SK-N-DZ (cell line): ENCODE measurements at regions not wholly inside any gene's neighbourhood (a gene's known extent, or its start where the extent isn't known, plus 50 kb on each side); places are given as distances from the start of the nearest gene placed in this dataset.
"Not testable (repeated sequence)": the region's sequence is repeated elsewhere in the genome, so short reads cannot be mapped to it uniquely, and the experiment has no call there.

Experiments used
- DNase-seq: peaks from one replicate; pipeline ENCODE4 v3.0.0-alpha.2; 2015; ENCODE audit warnings: low spot score

GRCh38 chr6:84635081-84635761 is 129.2 kb downstream of the TBX18 start:
- no peak for DNase-seq

GRCh38 chr6:84633771-84634170 is 130.6 kb downstream of the TBX18 start:
- DNase-seq = no peak

DNA sequence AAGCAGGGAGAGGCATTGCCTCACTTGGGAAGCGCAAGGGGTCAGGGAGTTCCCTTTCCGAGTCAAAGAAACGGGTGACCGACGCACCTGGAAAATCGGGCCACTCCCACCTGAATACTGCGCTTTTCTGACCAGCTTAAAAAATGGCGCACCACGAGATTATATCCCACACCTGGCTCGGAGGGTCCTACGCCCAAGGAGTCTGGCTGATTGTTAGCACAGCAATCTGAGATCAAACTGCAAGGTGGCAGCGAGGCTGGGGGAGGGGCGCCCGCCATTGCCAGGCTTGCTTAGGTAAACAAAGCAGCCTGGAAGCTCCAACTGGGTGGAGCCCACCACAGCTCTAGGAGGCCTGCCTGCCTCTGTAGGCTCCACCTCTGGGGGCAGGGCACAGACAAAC is 137.9 kb downstream of the TBX18 start:
- not testable (repeated sequence) for DNase-seq

DNA sequence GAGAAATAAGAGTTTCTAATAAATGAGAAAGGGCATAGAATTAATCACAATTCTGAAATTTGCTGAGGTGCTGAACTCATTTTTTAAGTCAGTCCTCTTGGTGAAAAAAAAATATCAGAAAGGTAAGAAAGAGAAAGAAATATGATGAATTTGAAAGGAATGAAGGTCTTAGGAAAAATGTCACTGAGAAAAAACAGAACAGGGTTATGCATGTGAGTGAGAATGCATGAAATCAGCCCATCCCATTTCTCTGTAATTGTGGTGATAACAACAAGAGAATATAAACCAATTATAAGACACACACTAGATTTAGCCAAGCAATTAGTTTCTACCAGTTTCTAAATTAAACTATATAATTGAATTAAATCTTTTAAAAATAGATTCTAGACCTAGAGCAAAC is 138.9 kb downstream of the TBX18 start:
- no peak for DNase-seq

DNA sequence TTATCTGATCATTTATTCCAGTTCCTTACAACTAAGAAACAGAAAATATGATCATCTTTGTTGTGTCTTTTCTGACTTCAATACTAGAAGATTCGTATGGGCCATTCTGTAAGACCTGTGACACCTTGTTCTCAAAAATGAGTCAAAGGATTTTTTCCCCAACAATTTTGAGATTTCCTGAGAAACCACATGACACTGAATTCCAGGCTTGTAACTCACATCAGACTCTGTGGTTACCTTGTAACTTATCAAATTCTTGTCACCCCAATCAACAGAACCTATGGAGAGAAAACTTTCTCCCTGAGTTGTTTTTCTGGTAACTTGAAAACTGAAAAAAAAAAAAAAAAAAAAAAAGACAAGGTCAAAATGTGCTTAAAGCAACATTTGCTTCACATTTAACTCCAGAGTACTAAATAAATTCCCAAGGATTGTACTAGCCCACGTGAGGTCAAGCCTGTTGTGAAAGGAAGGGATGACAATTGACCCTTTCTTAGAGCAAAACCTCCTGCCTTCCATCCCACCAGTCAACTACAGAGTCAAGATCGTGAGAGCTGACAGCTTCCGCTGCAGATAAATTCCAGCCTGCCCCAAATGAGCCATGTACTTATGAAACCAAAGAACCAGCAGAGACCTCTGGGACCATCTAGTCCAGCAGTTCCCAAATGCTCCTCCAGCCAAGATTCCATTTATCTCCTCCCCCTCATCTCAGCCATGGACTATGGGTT is 140.3 kb downstream of the TBX18 start:
- no peak for DNase-seq

- no peak for DNase-seq
These were observed 145.6 kb downstream of the TBX18 start for GRCh38 chr6:84618836-84619235.

DNA sequence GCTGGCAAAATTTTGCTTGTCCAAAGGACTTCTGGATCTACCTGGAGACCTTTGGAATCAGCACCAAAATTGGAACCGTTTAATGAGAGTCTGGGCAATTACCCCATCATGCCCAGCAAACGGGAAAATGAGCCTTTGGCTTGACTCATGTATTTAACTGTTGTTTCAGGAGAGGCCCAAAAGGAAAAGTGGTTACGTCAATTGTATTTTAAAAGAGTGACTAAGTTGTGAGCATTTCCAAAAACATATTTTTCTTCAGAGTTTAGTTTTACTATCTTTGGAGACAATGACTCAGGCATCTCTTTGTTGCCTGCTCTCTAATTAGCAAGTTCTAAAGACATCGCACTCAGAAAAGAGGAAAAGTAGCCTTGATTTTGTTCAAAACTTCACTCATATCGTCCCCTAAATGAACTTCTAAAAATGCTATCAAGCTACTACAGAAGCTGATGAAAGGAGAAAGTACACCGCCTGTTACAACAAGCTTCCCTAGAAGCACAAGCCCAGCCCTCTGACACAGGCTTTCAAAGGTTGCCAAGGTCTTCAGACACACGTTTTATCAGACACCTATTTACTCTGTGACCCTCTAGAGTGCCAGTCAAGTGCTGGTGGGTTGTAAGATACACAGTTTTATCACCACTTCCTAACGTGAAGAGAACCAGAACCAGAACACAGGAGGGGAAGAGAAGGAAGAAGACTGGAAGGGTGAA is 146.2 kb downstream of the TBX18 start:
- DNase-seq = no peak

GRCh38 chr6:84615987-84616386 is 148.4 kb downstream of the TBX18 start:
- DNase-seq = no peak

DNA sequence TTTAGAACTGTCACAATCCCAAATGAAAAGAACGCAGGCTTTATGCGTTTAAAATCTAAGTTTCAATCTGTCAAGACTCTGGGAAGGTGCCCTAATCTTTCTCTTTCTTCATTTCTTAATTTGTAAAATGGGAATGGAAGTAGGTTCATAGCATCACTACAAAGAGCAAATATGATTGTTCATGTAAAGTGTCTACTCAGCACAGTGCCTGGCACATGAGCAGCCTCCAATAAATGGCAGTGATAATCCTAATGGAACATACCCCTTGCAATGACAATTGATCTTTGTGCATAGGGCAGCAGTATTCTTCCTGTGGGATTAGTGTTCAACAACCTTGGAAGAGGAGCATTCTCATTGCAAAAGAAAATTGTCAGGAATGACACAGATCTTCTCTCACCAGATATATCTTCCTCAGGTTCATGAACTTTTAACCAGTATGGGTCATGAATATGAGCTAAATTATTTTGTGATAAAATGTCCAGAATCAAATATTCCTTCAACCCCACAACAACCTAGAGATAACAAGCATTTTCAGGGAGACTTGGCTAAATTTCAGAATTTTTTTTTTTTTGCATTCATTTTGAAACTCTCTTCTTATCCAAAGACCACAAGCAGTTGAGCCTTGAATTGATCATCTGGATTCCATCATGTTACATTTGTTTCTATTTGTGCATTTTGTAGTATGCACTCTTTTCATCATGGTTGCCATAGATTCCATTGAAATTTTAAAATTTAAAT is 149.1 kb downstream of the TBX18 start:
- DNase-seq = no peak

DNA sequence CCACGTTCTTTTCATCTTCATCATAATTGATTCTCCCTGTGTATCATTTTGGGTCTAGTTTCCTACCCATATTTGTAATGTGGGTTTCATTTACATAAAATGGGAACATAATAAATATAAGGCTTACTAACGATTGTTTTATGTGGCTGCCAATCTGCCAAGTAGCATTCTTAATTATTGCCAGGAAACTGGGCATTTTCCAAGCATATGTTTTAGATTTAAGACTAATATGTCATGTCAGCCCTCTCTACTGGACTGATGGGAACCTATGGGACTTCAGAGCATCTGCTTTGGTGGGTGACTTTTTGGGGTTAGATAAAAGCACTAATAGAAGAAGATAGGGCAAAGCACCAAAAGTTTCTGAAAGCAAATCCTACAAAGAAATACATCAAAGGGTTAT is 157.5 kb downstream of the TBX18 start:
- no peak for DNase-seq

- no peak for DNase-seq
These were observed 159.1 kb downstream of the TBX18 start for GRCh38 chr6:84605298-84605697.

- no peak for DNase-seq
These were observed 163.0 kb downstream of the TBX18 start for GRCh38 chr6:84601366-84601765.

DNA sequence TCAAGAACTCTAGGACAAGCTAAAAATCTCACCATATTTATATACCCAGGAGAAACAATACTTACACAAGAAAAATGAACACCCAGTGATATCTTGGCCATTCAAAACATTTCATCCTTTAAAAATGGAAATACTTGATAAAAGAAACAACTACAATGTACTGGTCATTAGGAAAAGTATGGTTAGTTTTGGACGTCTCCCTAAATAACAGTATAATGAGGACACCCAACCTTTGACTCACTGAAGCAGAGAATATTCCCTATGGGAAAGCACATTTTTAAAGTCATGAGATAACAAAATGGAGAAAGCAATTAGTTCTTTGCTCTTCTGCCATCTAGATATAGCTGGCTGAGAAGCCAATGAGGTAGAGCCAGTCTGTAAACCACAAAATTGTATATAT is 164.4 kb downstream of the TBX18 start:
- DNase-seq = no peak

- no peak for DNase-seq
These were observed 167.0 kb downstream of the TBX18 start for GRCh38 chr6:84597238-84597875.

- DNase-seq = no peak
These were observed 167.9 kb downstream of the TBX18 start for GRCh38 chr6:84596488-84596887.

DNA sequence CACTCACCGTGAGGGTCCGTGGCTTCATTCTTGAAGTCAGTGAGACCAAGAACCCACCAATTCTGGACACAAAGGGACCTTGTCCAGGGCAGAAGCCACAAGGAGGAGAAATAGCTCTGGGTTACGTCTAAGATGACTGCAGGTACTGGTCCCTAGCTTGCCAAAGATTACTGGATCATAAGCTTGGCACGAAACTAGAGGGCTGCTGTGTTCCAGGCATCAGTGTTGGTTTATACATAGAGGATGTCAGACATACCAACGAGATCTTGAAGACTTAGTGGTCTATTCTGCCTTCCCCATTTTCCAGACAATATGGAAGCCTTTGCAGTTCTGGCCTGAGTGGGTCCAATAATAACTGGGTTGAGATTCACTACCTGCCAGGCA is 175.7 kb downstream of the TBX18 start:
- no peak for DNase-seq

GRCh38 chr6:84587994-84588696 is 176.3 kb downstream of the TBX18 start:
- not testable (repeated sequence) for DNase-seq

GRCh38 chr6:84587202-84587940 is 177.0 kb downstream of the TBX18 start:
- not testable (repeated sequence) for DNase-seq

DNA sequence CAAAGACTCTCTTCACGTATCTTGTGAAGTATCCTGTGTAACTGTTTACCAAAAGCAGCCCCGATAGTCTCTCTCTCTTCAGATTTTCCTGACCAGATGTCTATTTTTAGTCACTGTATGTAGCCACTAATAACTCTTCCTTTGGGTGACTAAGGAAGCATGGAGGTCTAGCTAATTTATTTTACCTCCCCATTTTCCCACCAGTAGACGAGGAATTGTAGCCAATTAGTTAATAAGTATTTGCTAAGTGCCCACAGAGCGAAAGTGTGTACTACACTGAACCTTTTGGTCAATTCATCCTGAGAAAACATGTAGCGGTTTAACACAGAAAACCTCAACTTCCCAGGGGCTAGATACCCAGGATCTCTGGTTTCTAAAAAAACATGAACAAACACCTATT is 180.6 kb downstream of the TBX18 start:
- no peak for DNase-seq

GRCh38 chr6:84582997-84583396 is 181.4 kb downstream of the TBX18 start:
- DNase-seq = no peak
